ENCODE measurements at regions not wholly inside any gene's neighbourhood (a gene's known extent, or its start where the extent isn't known, plus 50 kb on each side); places are given as distances from the start of the nearest gene placed in this dataset.
"Not testable (repeated sequence)": the region's sequence is repeated elsewhere in the genome, so short reads cannot be mapped to it uniquely, and the experiment has no call there.

DNA sequence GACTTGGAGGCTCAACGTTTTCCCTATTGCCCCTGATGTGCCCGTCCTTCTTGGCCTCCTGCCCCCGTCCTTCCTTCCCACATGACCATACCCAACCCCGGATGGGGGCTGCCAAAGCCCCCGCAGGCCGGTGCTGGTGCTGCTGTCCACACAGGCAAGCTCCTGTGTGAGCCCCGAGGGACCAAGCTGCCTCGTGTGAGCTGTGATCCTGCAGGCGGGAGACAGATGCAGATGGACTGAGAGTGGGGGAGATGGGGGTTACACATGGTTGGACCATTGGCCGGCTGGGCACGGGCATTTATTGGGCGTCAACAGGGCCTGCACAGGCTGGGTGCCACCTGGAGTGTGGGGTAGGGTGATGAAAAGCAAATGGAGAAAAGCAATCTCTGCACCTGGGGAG, 313.2 kb upstream of the B3GAT1 start:
- Histone ChIP-seq H3K36me3 (replicated peaks in 1 of 2) (no peaks in the 10 kb centered on the region), H3K9me3 (replicated peaks in 1 of 3) (no peaks in the 10 kb centered on the region), H3K27me3 (no peaks in the 10 kb centered on the region), H3K27ac (no peak overlapping the region), H3K4me1 (replicated peaks in 1 of 2) (no peaks in the 10 kb centered on the region), H3K4me3 (no peak overlapping the region)
- WGBS, 4 donors: 64 to 71% (median 70%) methylated on average over 11 to 12 of the region's 12 CpGs
- DNase-seq: no peak
- TF ChIP-seq POLR2A (IDR thresholded peaks at IDR 0.05): no peak
- TF ChIP-seq, protein P1, sequence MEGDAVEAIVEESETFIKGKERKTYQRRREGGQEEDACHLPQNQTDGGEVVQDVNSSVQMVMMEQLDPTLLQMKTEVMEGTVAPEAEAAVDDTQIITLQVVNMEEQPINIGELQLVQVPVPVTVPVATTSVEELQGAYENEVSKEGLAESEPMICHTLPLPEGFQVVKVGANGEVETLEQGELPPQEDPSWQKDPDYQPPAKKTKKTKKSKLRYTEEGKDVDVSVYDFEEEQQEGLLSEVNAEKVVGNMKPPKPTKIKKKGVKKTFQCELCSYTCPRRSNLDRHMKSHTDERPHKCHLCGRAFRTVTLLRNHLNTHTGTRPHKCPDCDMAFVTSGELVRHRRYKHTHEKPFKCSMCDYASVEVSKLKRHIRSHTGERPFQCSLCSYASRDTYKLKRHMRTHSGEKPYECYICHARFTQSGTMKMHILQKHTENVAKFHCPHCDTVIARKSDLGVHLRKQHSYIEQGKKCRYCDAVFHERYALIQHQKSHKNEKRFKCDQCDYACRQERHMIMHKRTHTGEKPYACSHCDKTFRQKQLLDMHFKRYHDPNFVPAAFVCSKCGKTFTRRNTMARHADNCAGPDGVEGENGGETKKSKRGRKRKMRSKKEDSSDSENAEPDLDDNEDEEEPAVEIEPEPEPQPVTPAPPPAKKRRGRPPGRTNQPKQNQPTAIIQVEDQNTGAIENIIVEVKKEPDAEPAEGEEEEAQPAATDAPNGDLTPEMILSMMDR (IDR thresholded peaks at IDR 0.05): no peak
- intact Hi-C loops (cut with DNase I): no loop called here

DNA sequence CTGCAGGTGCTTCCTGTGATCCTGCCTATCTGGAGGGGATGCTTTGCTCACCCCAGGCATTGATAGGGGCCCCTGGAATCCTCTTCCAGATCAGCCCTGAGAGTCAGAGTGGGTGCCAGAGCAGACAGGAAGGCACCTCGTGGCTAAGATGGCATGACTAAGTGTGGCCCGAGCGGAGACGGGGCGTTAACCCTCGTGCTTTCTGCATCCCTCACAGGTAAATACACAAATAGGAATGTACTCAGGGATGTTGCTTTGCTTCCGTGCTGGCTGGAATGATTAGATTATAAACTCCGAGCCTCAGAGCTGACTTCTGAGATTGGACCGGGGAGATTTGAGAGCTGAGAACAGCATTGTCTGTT, 312.7 kb upstream of the B3GAT1 start:
- no peak for DNase-seq

DNA sequence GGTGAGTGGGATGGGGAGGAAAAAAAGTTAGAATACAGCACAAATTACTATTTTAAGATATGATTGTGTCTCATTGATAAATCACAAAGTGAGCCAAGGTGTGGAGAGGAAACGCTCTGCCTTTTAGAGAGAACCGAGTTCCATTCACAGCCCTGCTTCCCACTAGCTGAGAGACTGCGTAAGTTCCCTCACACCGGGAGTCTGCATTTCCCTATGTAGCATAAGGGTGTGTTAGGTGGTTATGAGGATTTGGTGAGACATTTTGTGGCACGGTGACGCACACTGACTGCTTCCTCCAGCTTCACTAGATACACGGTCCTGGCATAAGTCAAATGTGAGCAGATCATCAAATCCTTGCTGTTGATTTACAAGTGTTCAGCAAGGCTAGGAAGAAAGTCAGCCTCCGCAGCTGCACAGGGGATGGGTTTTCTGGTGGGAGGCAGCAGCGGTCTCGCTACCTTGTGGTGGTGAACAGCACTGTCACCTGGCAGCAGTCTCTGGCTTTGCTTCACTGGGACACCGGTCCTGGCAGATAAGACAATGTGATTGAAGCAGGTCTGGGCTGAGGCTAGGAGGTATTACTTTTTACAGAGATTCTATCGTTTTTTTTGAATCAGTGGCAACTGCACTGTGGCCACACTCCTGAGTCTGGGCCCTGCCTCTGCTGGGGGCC, 312.2 kb upstream of the B3GAT1 start:
- Histone ChIP-seq H3K4me1 (replicated peaks in 1 of 2) (no peaks in the 10 kb centered on the region), H3K4me3 (no peak overlapping the region), H3K27ac (no peak overlapping the region), H3K27me3 (no peaks in the 10 kb centered on the region), H3K36me3 (replicated peaks in 1 of 2) (no peaks in the 10 kb centered on the region), H3K9me3 (replicated peaks in 1 of 3) (no peaks in the 10 kb centered on the region)
- no peak for DNase-seq
- intact Hi-C loops (cut with DNase I): no loop called here
- no peak for TF ChIP-seq POLR2A (IDR thresholded peaks at IDR 0.05)
- TF ChIP-seq, protein P1 (IDR thresholded peaks at IDR 0.05): no peak
- WGBS, 4 donors: 76 to 90% (median 79%) methylated on average over 8 to 12 of the region's 12 CpGs

More for the DNA sequence above, 312.7 kb upstream of the B3GAT1 start:
- TF ChIP-seq, protein P1 (IDR thresholded peaks at IDR 0.05): no peak
- no peak for TF ChIP-seq POLR2A (IDR thresholded peaks at IDR 0.05)
- Histone ChIP-seq H3K27ac (no peak overlapping the region), H3K9me3 (replicated peaks in 1 of 3) (no peaks in the 10 kb centered on the region), H3K27me3 (no peaks in the 10 kb centered on the region), H3K4me1 (replicated peaks in 1 of 2) (no peaks in the 10 kb centered on the region), H3K4me3 (no peak overlapping the region), H3K36me3 (replicated peaks in 1 of 2) (no peaks in the 10 kb centered on the region)
- 48 to 75% (median 69%) methylated on average over 9 of the region's 9 CpGs for WGBS, 4 donors
- intact Hi-C loops (cut with DNase I): no loop called here

DNA sequence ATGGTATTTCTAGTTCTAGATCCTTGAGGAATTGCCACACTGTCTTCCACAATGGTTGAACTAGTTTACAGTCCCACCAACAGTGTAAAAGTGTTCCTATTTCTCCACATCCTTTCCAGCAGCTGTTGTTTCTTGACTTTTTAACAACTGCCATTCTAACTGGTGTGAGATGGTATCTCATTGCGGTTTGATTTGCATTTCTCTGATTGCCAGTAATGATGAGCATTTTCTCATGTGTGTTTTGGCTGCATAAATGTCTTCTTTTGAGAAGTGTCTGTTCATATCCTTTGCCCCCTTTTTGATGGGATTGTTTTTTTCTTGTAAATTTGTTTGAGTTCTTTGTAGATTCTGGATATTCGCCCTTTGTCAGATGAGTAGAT, 308.6 kb upstream of the B3GAT1 start:
- 84 to 96% (median 94%) methylated on average over 2 of the region's 2 CpGs for WGBS, 4 donors
- H3K27ac ChIP-seq; H3K36me3 ChIP-seq (replicated peaks in 1 of 2); intact Hi-C loops (cut with DNase I); H3K9me3 ChIP-seq (replicated peaks in 1 of 3); H3K4me3 ChIP-seq; H3K4me1 ChIP-seq (replicated peaks in 1 of 2); DNase-seq; H3K27me3 ChIP-seq: not testable (repeated sequence)

DNA sequence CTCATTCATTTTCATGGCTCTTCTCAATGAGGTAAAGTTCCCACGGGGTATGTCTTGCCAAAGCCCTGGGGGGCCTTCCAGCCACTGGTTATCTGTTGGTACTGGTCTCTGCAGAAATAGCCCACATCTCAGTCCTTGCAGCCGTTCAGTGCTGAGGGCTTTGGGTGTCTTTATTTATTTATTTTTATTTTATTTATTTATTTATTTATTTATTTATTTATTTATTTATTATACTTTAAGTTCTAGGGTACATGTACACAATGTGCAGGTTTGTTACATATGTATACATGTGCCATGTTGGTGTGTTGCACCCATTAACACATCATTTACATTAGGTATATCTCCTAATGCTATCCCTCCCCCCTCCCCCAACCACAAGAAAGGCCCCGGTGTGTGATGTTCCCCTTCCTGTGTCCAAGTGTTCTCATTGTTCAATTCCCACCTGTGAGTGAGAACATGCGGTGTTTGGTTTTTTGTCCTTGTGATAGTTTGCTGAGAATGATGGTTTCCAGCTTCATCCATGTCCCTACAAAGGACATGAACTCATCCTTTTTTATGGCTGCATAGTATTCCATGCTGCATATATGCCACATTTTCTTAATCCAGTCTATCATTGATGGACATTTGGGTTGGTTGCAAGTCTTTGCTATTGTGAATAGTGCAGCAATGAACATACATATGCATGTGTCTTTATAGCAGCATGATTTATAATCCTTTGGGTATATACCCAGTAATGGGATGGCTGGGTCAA, 308.1 kb upstream of the B3GAT1 start:
- H3K9me3 ChIP-seq (replicated peaks in 1 of 3); intact Hi-C loops (cut with DNase I); H3K36me3 ChIP-seq (replicated peaks in 1 of 2): not testable (repeated sequence)

More for the DNA sequence above, 308.1 kb upstream of the B3GAT1 start:
- not testable (repeated sequence) for H3K4me1 ChIP-seq (replicated peaks in 1 of 2); H3K27ac ChIP-seq; H3K27me3 ChIP-seq; H3K4me3 ChIP-seq
- DNase-seq: peak in 1 of 7 donors; percentile 2
- WGBS, 4 donors: 73 to 94% (median 85%) methylated on average over 4 of the region's 4 CpGs

All from adrenal gland (tissue), 9 donors.